ENCODE measurements at regions not wholly inside any gene's neighbourhood (a gene's known extent, or its start where the extent isn't known, plus 50 kb on each side); places are given as distances from the start of the nearest gene placed in this dataset.

- Mint-ChIP-seq H3K36me3 (no peaks in the 10 kb centered on the region), H3K27me3 (ENCODE audit: low read depth) (peaks cover 6% of the 10 kb centered on the region), H3K27ac (no peak overlapping the region), H3K9me3 (no peaks in the 10 kb centered on the region), H3K4me3 (no peak overlapping the region), H3K4me1 (peaks cover 48% of the 10 kb centered on the region)
- TF ChIP-seq CTCF (IDR thresholded peaks at IDR 0.05; ENCODE audit: unreplicated experiment) = no peak
- DNase-seq (ENCODE audit: low spot score in 2 of 2, unreplicated experiment in 2 of 2) = no peak
Observed at GRCh38 chr9:88807426-88807825, 183.8 kb upstream of the S1PR3 start.

GRCh38 chr9:88808019-88808656, 183.1 kb upstream of the S1PR3 start:
- H3K4me1 Mint-ChIP-seq = peaks cover 49% of the 10 kb centered on the region
- H3K9me3 Mint-ChIP-seq = no peaks in the 10 kb centered on the region
- no peak for DNase-seq (ENCODE audit: low spot score in 2 of 2, unreplicated experiment in 2 of 2)
- no peak overlapping the region for H3K27ac Mint-ChIP-seq
- H3K27me3 Mint-ChIP-seq (ENCODE audit: low read depth) = peaks cover 6% of the 10 kb centered on the region
- no peak for TF ChIP-seq CTCF (IDR thresholded peaks at IDR 0.05; ENCODE audit: unreplicated experiment)
- H3K4me3 Mint-ChIP-seq = no peak overlapping the region
- no peaks in the 10 kb centered on the region for H3K36me3 Mint-ChIP-seq

GRCh38 chr9:88808761-88809354, 182.4 kb upstream of the S1PR3 start:
- H3K9me3 Mint-ChIP-seq = no peaks in the 10 kb centered on the region
- peaks cover 6% of the 10 kb centered on the region for H3K27me3 Mint-ChIP-seq (ENCODE audit: low read depth)
- no peak for TF ChIP-seq CTCF (IDR thresholded peaks at IDR 0.05; ENCODE audit: unreplicated experiment)
- peaks cover 47% of the 10 kb centered on the region for H3K4me1 Mint-ChIP-seq
- no peak overlapping the region for H3K27ac Mint-ChIP-seq
- no peak for DNase-seq (ENCODE audit: low spot score in 2 of 2, unreplicated experiment in 2 of 2)
- H3K4me3 Mint-ChIP-seq = no peak overlapping the region
- no peaks in the 10 kb centered on the region for H3K36me3 Mint-ChIP-seq

- no peaks in the 10 kb centered on the region for H3K36me3 Mint-ChIP-seq
- no peak for DNase-seq (ENCODE audit: low spot score in 2 of 2, unreplicated experiment in 2 of 2)
- no peaks in the 10 kb centered on the region for H3K9me3 Mint-ChIP-seq
- H3K4me1 Mint-ChIP-seq = peaks cover 44% of the 10 kb centered on the region
- H3K27me3 Mint-ChIP-seq (ENCODE audit: low read depth) = peaks cover 6% of the 10 kb centered on the region
- H3K27ac Mint-ChIP-seq = peak overlapping the region; percentile 78
- no peak overlapping the region for H3K4me3 Mint-ChIP-seq
- no peak for TF ChIP-seq CTCF (IDR thresholded peaks at IDR 0.05; ENCODE audit: unreplicated experiment)
Observed at GRCh38 chr9:88809355-88810161, 181.7 kb upstream of the S1PR3 start.

- Mint-ChIP-seq H3K27me3 (ENCODE audit: low read depth) (peaks cover 6% of the 10 kb centered on the region), H3K9me3 (no peaks in the 10 kb centered on the region), H3K4me1 (peaks cover 55% of the 10 kb centered on the region), H3K36me3 (no peaks in the 10 kb centered on the region), H3K4me3 (no peak overlapping the region), H3K27ac (peak overlapping the region; percentile 78)
- DNase-seq (ENCODE audit: low spot score in 2 of 2, unreplicated experiment in 2 of 2) = no peak
- TF ChIP-seq CTCF (IDR thresholded peaks at IDR 0.05; ENCODE audit: unreplicated experiment) = no peak
Observed at GRCh38 chr9:88810826-88811225, 180.4 kb upstream of the S1PR3 start.
